PC-9 (cell line): ENCODE measurements at regions not wholly inside any gene's neighbourhood (a gene's known extent, or its start where the extent isn't known, plus 50 kb on each side); places are given as distances from the start of the nearest gene placed in this dataset.

Source experiments
- EZH2 ChIP-seq: fragments of 200-600 bp; sonication (generic); IDR thresholded peaks from 2 replicates; pipeline ENCODE4 v1.8.0; 2017; ENCODE audit warnings: antibody characterized with exemption, low read depth
- TF ChIP-seq, protein P1 (sequence below): fragments of 200-600 bp; sonication (generic); conservative IDR thresholded peaks from 2 replicates; pipeline ENCODE4 v1.6.1; 2017; ENCODE audit warnings: mixed run types, antibody characterized with exemption, mild to moderate bottlenecking, moderate library complexity

- TF ChIP-seq EZH2 = no peak
- TF ChIP-seq, protein P1, sequence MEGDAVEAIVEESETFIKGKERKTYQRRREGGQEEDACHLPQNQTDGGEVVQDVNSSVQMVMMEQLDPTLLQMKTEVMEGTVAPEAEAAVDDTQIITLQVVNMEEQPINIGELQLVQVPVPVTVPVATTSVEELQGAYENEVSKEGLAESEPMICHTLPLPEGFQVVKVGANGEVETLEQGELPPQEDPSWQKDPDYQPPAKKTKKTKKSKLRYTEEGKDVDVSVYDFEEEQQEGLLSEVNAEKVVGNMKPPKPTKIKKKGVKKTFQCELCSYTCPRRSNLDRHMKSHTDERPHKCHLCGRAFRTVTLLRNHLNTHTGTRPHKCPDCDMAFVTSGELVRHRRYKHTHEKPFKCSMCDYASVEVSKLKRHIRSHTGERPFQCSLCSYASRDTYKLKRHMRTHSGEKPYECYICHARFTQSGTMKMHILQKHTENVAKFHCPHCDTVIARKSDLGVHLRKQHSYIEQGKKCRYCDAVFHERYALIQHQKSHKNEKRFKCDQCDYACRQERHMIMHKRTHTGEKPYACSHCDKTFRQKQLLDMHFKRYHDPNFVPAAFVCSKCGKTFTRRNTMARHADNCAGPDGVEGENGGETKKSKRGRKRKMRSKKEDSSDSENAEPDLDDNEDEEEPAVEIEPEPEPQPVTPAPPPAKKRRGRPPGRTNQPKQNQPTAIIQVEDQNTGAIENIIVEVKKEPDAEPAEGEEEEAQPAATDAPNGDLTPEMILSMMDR = no peak
Measured at GRCh38 chr21:25371841-25372425, 235.3 kb downstream of the MRPL39 start.
